Stomach (tissue), 4 donors: ENCODE measurements at regions not wholly inside any gene's neighbourhood (a gene's known extent, or its start where the extent isn't known, plus 50 kb on each side); places are given as distances from the start of the nearest gene placed in this dataset.

Experiments used
- EP300 ChIP-seq: sonication (generic); formaldehyde crosslinking; IDR thresholded peaks from one replicate; pipeline ENCODE4 v1.6.1; 2017; ENCODE audit warnings: antibody characterized with exemption
- POLR2A ChIP-seq, 4 donors: fragments of 450-650 bp; IDR thresholded peaks; one replicate each; pipeline ENCODE4 v1.6.1; 2016; ENCODE audit warnings: antibody characterized with exemption in 4 of 4, control low read depth in 2 of 4, mild to moderate bottlenecking in 1 of 4, moderate library complexity in 1 of 4
- TF ChIP-seq, protein P1 (sequence below), 7 experiments: fragments of 450-650 bp in 4 of 7; fragments of 200-600 bp in 3 of 7; sonication (generic) in 3 of 7; IDR thresholded peaks; one replicate each; pipeline ENCODE4 v1.5.1; 2016 to 2019; ENCODE audit warnings: antibody characterized with exemption in 7 of 7, control low read depth in 2 of 7, mild to moderate bottlenecking in 1 of 7

- TF ChIP-seq, protein P1, sequence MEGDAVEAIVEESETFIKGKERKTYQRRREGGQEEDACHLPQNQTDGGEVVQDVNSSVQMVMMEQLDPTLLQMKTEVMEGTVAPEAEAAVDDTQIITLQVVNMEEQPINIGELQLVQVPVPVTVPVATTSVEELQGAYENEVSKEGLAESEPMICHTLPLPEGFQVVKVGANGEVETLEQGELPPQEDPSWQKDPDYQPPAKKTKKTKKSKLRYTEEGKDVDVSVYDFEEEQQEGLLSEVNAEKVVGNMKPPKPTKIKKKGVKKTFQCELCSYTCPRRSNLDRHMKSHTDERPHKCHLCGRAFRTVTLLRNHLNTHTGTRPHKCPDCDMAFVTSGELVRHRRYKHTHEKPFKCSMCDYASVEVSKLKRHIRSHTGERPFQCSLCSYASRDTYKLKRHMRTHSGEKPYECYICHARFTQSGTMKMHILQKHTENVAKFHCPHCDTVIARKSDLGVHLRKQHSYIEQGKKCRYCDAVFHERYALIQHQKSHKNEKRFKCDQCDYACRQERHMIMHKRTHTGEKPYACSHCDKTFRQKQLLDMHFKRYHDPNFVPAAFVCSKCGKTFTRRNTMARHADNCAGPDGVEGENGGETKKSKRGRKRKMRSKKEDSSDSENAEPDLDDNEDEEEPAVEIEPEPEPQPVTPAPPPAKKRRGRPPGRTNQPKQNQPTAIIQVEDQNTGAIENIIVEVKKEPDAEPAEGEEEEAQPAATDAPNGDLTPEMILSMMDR (IDR thresholded peaks at IDR 0.05): no peak
- no peak for TF ChIP-seq POLR2A (IDR thresholded peaks at IDR 0.05)
- TF ChIP-seq EP300: no peak
These were observed 647.8 kb upstream of the MARCKS start for GRCh38 chr6:113209315-113209714.
